Hepatic stellate cell (primary cell): ENCODE measurements at regions not wholly inside any gene's neighbourhood (a gene's known extent, or its start where the extent isn't known, plus 50 kb on each side); places are given as distances from the start of the nearest gene placed in this dataset.

ENCODE experiments used
- DNase-seq: peaks from one replicate; pipeline ENCODE4 v3.0.0; 2011; ENCODE audit warnings: low spot score

DNA sequence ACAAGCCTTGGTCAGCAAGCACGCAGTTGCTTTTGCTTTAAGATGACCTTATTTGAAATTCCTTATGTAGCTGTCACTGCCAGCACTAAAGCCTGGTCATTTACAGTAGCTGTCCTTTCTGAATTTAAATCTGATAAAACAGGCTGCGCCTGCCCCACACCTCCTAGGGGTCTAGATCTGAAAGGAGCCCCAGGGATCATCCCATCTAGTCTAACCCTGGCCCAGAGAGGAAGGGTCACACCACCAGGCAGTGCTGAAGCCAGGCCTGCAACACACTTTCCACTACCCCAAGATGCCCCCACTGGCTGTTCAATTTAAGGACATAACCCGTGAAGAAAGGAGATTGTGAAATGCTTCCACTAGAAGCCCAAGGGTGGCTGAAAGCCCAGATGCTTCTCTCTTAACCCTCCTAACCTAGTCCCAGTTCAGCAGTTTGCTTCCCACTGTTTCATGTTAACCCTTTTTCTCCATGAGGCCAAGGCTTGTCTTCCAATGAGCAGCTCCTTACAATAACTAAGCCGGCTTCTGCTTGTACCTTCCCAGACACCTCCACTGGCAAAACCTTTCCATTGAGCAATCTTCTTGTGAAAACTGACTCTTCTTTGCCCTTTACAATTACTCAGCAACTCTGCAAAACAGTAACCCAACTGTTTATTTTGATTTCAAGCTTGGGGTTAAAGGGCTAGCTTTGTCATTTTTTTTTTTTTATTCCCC is 198.9 kb upstream of the LPP start:
- peak; percentile 65 for DNase-seq

DNA sequence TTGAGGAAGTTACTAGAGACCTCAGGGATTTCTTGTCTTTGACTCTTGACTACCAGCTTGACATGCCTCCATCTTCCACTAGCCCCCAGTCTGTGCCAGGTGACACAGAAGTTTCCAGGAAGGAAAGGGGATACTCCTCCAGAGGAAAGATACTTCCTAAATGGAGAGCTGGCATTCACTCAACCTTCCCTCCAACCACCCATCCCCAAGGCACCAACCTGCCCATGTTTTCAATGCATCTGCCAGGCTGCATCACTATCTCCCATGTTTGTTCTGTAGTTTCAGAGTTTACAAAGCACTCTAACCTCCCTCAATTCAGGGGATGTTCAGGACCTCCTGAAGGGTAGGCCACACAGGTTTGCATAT is 198.4 kb upstream of the LPP start:
- DNase-seq, result no peak

DNA sequence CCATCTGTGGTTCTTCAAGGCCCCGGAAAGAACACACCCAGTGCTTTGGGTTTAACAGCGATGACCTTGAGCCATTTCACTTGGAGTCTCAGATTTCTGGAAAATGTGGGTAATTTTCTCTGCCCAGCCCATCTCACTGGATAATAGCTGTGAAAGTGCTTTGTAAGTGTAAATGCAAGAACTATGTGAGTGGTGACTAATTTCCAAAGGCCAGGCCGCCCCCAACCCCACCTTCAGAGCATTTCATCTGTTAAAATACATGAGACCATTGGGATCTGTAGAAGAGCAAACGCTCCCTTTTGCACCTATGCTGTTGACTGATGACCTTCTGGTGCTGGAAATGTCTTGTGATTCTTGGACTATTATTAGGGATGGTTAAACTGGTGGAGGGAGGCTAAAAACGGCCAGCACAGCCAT is 196.8 kb upstream of the LPP start:
- DNase-seq, result no peak

DNA sequence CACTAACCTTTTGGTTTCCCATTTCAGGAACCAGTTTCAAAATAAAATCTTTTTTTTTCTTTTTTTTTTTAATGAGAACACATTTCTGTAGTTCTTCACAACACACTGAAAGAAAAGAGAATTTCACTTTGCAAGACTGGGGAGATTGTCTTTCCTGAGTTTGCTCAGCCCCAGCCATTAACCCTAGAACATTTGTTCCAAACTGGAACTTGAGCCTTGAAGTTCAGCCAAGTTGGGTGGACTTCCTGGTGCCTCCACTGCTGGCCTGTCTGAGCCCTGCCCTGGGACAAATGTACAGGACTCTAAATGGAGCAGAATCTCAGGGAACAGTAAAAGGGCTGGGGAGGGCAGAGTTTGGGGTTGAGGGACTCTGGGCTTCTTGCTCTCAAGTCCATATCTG is 196.4 kb upstream of the LPP start:
- DNase-seq, result no peak

DNA sequence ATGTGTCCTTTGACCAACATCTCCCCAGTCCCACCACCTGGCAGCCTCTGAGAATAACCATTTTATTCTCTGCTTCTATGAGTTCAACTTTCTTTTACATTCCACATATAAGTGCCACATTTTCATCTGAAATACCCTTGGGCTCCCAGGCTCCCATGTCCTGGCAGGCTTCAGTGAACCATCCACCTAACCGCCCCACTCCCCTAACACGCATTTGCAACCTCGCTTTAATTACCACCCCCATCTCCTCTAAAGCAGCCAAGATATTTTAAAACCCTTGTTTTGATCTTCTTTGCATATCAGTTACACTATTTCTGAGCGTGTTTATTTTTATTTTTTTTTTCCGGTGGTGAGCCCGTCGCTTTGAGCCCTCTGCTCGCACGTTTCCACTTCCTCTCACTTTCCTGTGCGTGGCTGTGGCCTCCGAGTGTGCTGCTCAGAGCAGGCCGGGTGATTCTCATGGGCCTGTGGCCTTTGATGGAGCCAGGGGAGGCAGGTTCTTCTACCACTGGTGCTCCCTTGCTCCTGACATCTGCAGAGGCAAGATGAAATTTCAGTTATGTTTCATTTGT is 195.4 kb upstream of the LPP start:
- no peak for DNase-seq

DNA sequence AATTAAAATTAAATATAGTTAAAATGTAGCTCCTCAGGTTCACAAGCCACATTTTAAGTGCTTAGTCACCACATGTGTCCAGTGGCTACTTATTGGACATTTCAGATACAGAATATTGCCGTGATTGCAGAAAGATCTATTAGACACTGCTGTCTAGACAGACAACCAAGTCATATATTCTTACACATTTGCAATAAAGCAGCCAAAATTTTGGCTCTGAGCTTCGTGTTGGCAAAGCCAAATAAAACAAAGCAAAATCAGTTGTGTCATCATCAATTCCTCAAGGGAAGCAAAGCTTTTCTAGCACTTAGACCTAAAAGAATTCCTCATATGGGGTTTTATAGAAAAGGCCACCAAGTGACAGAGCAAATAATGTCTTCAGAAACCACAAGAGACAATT is 193.1 kb upstream of the LPP start:
- no peak for DNase-seq

DNA sequence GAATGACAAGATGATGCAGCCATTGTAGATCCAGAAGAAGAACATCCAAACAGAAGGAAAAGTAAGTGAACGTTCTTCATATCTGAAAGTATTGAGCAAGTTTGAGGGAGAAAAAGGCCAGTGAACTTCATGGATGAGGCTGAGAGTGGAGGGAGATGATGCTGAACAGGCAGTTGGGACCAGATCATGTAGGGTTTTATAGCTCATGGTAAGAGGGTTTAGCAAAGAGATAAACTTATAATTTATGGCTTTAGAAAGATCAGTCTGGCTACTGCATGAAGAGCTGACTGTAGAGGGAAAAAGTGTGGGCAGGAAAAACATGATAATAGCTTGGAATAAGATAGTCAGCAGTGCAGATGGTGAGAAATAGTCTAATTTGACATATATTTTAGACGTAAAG is 192.6 kb upstream of the LPP start:
- no peak for DNase-seq

DNA sequence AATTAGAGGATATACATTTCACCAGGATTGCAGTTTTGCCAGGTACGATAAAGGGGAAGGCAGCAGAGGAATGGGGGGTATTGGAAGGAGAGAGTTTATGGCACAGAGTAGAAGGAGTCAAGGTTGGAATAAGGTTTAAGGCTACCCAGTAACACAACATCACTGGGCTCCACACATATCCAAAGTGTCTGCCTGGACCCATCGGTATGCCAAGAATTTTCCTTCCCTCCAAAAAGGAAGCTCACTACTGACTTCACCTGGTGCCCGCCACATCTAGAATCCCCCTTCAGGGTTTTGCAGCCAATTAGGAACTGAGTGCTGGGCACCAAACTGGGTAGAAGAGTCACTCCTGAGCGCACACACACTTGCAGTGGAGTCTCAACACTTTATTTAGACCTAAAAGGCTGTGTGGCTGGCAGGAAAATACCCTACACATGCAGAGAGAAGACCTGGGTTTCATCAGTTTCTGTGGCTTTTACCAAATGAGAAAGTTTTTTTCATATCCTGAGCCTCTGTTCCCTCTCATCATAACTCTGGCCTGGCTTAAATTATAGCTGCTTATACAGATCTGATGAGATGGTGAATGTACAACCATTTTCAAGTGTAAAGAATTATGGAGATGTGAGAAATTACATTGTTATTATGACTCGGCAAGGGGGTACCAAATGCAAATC is 190.8 kb upstream of the LPP start:
- DNase-seq, result no peak

DNA sequence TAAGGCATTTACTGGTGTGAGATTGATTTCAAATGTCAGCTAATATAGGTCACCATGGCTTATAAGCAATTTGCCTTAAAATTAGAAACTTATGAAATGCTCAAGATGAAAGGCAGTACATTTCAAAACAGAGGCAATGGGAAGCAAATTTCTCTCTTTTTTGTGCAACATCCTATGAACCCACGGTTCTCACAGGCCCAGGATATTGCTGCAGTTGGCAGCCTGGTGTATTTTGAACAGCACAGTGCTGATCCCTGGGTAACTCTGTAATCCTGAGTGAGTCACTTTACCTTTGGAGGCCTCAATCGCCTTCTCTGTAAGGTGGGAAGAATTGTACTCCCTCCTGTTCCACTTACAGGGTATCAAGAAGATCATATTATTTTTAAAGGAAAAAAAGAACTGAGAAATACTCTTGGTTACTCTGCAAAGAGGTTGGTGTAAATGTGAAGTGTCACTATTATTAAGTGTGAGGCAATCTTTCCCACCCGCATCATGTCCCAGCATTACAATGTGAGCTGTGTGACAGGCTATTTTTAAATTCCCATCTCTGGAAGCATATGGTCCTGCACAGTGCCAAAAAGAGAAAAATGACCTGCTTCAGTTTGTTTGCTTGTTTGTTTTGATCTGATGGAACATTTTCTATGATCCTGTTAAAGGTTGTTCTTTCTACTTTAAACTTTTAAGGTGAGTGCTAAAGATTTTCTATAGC is 190.1 kb upstream of the LPP start:
- DNase-seq, result no peak

DNA sequence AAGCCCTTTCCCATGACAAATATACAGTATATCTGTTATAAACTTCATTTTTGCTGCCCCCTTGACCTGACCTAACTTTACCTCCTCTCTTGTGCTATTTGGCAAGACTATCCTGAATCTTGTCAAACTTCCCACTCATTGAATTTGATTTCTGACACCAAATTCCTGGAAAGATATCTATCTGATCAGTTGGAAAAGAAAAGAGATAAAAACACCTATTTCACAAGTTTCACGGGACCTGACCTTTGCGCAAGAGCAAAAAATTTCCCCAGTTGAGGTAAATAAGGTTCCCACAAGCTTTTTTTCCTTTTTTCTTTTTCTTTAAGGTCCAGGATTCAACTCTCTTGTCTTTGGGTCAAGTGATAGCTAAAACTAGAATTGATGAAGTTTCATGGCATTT is 189.2 kb upstream of the LPP start:
- no peak for DNase-seq

DNA sequence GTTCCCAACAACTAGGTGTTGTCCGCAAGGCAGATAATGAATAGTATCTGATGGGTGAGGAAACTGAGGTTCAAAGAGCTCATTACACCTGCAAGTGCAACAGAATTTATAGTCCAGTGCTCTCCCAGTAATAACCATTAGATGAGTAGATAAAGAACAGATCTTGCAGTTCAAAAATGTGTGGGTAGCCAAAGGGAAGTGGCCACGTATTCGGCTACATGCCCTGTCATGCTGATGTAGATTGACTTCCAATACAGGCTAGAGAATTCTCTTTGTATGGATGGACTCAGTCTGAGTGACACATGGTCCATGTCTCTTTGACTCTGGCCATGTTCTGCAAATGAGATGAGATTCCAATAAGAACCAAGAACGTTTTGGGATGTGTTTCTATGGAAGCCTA is 187.9 kb upstream of the LPP start:
- no peak for DNase-seq

DNA sequence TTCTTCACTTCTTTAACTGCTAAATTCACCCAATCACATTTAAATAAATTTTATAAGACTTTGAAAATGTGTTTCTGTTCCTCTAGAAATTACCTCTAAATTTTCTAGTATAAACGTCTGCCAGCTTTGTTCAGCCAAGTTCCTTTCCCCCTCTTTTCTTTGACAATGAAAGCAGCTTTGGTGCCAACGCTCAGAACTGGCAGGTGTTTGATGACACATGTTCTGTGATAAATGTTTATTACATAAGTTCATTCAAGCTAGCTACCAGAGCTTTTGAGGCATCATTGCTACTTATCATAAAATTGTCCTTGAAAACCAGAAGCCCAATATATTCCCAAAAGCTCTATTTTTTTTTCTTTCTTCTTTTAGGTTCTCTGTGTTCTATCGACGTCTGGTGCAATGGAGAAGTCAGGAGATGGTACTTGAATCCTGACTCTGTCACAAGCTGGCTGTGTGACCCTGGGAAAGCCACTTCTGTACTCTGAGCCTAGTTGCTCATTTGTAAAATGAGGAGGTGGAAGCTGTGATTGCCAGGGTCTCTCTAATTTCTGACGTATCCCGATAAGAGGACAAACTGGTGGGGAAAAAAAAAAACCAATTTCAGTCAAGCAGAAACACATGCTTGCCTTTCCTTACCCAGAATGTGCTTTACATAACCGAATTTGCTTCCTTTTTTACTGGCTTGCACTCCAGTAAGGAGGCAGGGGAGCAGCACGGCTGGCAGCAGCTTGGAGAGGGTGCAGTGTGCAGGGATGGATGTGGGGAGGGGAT is 187.1 kb upstream of the LPP start:
- no peak for DNase-seq

DNA sequence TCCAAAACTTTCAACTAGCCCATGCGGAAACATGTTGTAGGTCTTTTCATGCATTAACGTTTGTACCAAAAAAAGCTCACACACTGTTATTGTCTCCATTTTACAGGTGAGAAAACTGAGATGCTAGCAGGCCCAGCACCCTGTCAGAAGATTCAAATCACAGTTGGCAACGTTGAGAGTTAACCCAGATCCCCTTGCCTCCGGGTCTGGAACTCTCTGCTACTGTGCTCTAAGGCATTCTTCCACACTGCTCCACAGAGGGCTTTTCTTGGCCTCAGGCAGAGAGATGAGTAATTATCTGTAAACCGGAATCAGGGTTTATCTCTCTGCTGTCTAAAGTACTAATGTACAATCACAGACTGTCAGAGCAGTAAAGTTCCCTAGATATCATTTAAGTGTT is 186.0 kb upstream of the LPP start:
- no peak for DNase-seq

DNA sequence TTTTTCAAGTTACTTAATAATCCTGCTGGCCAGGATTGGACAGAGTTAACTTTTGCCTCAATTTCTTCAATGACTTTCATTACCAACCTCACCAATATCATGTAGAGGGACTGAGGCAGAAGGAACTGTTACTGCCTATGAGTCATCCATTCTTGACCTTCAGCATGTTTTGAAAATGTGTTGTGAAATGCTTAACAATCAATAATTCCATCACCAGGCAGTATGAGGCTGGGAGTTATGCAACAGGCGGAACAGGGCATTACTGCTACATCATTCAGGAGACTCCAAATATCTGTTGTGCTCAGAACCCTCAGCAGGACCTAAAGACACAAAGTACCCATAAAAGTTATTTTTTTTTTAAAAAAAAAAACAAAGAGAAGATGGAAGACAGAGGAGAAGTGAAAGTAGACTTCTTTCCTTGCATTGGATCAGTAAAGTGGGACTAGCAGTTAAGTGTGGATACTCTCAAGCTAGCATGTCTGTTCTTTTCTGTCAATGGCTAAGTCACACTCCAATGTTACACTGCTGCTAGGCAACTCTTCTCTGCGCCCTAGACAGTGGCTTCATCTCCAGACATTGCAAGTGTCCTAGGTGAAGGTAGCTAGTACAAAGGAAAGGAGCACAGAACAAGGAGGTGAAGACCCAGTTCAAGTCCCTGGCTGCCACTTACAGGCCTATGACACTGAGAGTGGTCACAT is 184.9 kb upstream of the LPP start:
- no peak for DNase-seq

DNA sequence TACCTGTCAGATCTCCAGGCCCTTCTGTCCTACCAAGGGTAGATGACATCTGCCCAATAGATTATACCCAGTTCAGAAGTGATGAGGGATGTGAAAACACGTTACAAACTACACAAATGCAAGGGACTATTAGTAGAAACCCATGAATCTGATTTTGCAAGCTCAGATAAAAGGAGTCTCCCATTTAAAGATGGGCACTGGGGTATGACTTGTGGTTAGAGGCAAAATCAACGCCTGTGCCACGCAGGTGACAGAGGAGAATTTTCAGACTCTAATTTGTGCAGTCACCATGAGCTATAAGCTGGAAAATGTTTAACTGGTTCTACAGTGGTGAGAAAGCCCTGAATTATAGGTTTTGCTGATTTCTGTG is 184.4 kb upstream of the LPP start:
- no peak for DNase-seq

DNA sequence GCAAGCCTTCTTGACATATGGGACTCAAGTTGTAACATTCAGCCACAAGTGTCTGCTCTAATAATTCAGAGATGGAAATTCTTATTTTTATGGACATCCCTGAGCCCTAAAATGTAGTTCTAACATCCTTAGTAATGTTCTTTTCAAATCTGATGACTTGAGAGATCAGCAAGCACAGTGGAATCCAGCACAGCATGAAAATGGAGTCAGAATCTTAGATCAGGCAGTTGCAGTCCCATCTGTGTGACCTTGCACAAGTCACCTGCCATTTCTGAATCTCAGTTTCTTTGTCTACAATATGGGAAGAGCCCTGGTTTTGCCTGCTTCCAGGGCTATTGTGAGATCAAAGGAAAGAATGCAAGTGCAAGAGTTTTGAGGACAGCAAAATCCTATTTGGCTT is 183.9 kb upstream of the LPP start:
- DNase-seq, result no peak

DNA sequence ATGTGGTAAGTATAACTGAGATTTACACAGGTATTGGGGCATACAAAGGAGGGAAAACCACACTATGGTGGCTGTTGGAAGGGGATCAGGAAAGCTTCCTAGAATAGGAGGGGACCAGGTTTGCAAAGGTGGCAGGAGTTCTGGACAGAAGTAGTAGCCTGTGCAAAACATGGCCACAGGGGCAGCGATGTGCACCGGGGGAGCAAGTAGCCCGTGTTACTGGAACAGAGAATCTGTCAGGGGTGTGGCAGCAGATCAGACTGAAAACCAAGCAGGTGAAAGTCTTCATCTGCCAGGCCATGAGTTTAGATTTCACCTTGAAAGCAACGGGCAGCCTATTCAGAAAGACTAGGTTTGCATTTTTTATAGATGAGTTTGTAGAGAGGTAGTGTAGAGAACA is 182.3 kb upstream of the LPP start:
- DNase-seq, result no peak

DNA sequence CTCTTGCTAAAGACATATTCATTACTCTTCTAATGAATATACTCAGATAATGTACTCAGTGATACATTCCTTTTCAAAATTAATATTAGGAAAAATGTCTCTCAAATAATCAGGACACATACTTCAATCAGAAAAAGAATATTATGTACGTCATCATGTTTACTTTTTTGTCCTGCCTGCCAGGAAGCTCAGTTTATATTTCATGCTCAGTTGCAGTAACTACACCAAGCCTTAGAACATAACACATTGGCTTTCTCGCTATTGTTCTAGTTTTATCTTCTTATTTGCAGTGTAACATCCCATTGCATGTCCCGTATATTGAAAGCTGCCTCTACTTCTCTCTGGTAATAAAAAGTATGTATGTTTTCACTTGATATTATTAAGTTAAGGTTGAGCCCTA is 181.5 kb upstream of the LPP start:
- DNase-seq, result no peak

DNA sequence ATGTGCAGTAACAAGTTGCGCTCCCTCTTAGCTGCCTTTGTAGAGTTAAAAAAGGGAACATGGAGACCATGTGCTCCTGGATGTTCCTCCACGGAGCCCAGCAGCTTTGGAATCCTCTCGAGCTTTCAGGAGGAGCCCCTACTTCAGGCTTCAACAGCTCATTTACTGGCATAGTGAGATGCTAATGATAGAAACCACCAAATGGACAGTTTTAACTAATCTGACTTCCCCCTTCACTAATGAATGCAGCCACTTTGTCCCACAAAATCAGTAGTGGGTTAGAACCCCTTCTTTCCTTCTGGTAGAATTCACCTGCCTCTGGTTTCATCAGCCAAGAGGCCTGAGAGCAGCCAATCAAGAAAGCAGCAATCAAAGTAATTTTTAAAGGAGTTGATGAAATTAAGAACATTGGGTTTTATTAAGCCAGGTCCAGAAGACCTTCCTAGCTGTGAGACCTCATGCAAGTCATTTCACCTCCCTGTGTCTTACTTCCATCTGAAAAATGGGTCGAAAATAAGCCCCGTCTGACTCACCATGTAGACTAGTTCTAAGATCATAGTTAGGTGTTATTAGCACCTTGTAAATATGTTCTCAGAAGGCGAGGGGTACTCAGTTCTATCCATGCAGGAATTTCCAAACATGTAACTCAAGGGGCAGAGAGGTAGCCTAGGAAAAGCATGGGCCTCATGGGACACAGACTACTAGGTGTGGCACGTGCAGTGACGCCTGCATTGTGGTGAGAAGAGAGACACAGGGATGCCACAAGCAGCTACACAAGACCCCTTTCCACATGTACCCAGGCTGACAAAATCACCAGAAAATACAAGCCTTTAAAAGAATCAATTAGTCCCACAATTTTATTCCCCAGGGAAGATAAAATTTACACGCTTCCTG is 179.7 kb upstream of the LPP start:
- no peak for DNase-seq

DNA sequence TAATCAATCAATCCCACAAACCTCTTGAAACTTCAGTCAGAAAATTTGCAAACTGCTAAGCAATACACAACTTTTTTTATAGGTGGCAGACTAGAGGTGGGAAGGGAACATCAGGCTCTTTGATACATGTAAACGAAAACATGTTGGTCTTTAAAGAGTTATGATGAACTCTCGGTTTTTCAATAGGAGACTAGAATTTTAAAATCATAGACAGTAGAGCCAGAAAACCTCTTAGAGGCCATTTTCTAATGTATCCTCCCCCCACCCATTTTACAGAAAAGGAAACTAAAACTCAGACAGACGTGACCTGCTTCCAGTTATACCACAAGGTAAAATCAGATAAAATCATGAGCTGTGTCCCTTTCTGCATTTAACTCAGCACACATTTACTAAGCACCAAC is 179.1 kb upstream of the LPP start:
- DNase-seq, result no peak
